Astrocyte (in vitro differentiated cells and primary cell): ENCODE measurements at regions not wholly inside any gene's neighbourhood (a gene's known extent, or its start where the extent isn't known, plus 50 kb on each side); places are given as distances from the start of the nearest gene placed in this dataset.

ENCODE experiments used
- EZH2 ChIP-seq: IDR thresholded peaks from 2 replicates; pipeline ENCODE4 v1.6.1; 2012; ENCODE audit warnings: mild to moderate bottlenecking, low read length, inconsistent platforms; ENCODE audit not compliant: insufficient read depth
- TF ChIP-seq, protein P1 (sequence below): IDR thresholded peaks from 2 replicates; pipeline ENCODE4 v1.5.1; 2011; ENCODE audit warnings: low read depth, mild to moderate bottlenecking, inconsistent platforms, low read length, moderate library complexity; ENCODE audit not compliant: insufficient read depth

DNA sequence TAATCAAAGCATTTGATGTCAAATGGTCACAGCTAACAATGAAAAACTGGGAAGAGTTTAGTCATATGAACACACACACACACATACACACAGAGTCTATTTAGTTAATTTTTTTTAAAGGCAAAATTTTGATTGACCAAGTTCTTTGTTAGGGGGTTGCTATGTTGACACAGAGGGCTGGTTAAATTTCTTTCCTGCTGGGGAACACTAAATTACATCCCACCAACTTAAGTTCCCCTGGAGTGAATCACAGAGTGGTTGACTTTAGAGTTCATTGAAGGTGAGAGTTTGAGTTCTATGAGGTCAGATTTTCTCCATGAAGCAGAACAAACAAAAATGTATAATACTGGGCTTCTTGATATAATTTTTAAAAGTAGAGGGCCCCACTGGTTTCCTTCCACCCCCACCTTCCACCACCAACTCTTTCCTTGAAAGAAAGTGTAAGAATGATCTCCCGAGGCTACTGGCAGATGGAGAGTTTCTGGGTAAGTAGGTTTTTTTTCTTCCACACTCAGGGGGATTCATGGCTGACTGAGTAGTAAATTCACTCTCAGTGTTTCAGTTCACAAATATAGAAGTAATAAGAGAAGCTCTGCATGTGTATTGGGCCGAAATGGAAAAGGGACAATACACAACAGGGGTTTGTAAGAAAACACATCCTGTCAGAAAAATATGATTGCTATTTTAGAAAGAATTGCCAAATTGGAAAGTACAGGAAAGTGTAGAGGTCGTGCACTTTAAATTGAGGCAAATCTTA is 917.0 kb upstream of the LCORL start:
- TF ChIP-seq, protein P1, sequence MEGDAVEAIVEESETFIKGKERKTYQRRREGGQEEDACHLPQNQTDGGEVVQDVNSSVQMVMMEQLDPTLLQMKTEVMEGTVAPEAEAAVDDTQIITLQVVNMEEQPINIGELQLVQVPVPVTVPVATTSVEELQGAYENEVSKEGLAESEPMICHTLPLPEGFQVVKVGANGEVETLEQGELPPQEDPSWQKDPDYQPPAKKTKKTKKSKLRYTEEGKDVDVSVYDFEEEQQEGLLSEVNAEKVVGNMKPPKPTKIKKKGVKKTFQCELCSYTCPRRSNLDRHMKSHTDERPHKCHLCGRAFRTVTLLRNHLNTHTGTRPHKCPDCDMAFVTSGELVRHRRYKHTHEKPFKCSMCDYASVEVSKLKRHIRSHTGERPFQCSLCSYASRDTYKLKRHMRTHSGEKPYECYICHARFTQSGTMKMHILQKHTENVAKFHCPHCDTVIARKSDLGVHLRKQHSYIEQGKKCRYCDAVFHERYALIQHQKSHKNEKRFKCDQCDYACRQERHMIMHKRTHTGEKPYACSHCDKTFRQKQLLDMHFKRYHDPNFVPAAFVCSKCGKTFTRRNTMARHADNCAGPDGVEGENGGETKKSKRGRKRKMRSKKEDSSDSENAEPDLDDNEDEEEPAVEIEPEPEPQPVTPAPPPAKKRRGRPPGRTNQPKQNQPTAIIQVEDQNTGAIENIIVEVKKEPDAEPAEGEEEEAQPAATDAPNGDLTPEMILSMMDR, result no peak
- no peak for TF ChIP-seq EZH2
